WTC11 (cell line): ENCODE measurements at regions not wholly inside any gene's neighbourhood (a gene's known extent, or its start where the extent isn't known, plus 50 kb on each side); places are given as distances from the start of the nearest gene placed in this dataset.

Experiments used
- ATAC-seq: fragments of 200-7000 bp; cut with Tn5 transposase; 2 replicates; pipeline ENCODE4 v1.10.0; 2021; ENCODE audit warnings: mild to moderate bottlenecking, moderate library complexity
- CTCF ChIA-PET: fragments of 300-600 bp; sonication (Branson Sonifier 250); formaldehyde crosslinking; loops from one replicate; lab custom pipeline; 2021; ENCODE audit warnings: antibody characterized with exemption; lab: Charles Lee
- POLR2A ChIA-PET: fragments of 350-600 bp; sonication (Branson Sonifier 250); formaldehyde crosslinking; loops from one replicate; lab custom pipeline; 2021; ENCODE audit warnings: antibody characterized with exemption; lab: Charles Lee
- DNase-seq: peaks from one replicate; pipeline ENCODE4 v3.0.0; 2021; ENCODE audit warnings: low spot score
- H3K27ac Mint-ChIP-seq: 2 replicates; pipeline ENCODE4 v1.8.0; 2021; ENCODE audit warnings: mixed read lengths
- H3K27me3 Mint-ChIP-seq: 2 replicates; pipeline ENCODE4 v1.8.0; 2021; ENCODE audit warnings: low read depth, mild to moderate bottlenecking, moderate library complexity, mixed read lengths
- H3K36me3 Mint-ChIP-seq: 2 replicates; pipeline ENCODE4 v1.8.0; 2021; ENCODE audit warnings: mixed read lengths
- H3K4me1 Mint-ChIP-seq: 2 replicates; pipeline ENCODE4 v1.8.0; 2022; ENCODE audit warnings: mixed read lengths
- H3K4me3 Mint-ChIP-seq: 2 replicates; pipeline ENCODE4 v1.8.0; 2021; ENCODE audit warnings: mild to moderate bottlenecking, moderate library complexity, mixed read lengths
- H3K9me3 Mint-ChIP-seq: 2 replicates; pipeline ENCODE4 v1.8.0; 2021; ENCODE audit warnings: mixed read lengths
- AFF4 ChIP-seq: sonication (generic); formaldehyde crosslinking; IDR thresholded peaks from 2 replicates; pipeline ENCODE4 v1.8.1; 2023; ENCODE audit warnings: mild to moderate bottlenecking, missing genetic modification reagents, borderline replicate concordance
- ATF1 ChIP-seq: sonication (generic); formaldehyde crosslinking; IDR thresholded peaks from 2 replicates; pipeline ENCODE4 v1.8.1; 2023; ENCODE audit warnings: mild to moderate bottlenecking, moderate library complexity, missing genetic modification reagents
- ATF3 ChIP-seq: sonication (generic); formaldehyde crosslinking; conservative IDR thresholded peaks from 2 replicates; pipeline ENCODE4 v1.8.1; 2022; ENCODE audit warnings: mild to moderate bottlenecking, missing genetic modification reagents
- E2F5 ChIP-seq: sonication (generic); formaldehyde crosslinking; IDR thresholded peaks from 2 replicates; pipeline ENCODE4 v1.8.1; 2022; ENCODE audit warnings: mild to moderate bottlenecking, moderate library complexity, missing genetic modification reagents
- ELF4 ChIP-seq: sonication (generic); formaldehyde crosslinking; IDR thresholded peaks from 2 replicates; pipeline ENCODE4 v1.8.1; 2022; ENCODE audit warnings: low read depth, mild to moderate bottlenecking, moderate library complexity, missing genetic modification reagents
- ERG ChIP-seq: fragments of 250-450 bp; sonication (Bioruptor Pico); IDR thresholded peaks from 2 replicates; pipeline ENCODE4 v1.8.0; 2021; ENCODE audit warnings: mild to moderate bottlenecking
- GABPB1 ChIP-seq: sonication (generic); formaldehyde crosslinking; IDR thresholded peaks from 2 replicates; pipeline ENCODE4 v1.8.1; 2023; ENCODE audit warnings: mild to moderate bottlenecking, missing genetic modification reagents
- GRHL2 ChIP-seq: fragments of 250-450 bp; sonication (Bioruptor Pico); IDR thresholded peaks from 2 replicates; pipeline ENCODE4 v1.8.0; 2022; ENCODE audit warnings: mild to moderate bottlenecking, moderate library complexity; ENCODE audit not compliant: insufficient replicate concordance, severe bottlenecking
- MXD4 ChIP-seq: fragments of 250-450 bp; sonication (Bioruptor Pico); IDR thresholded peaks from 2 replicates; pipeline ENCODE4 v1.8.0; 2021; ENCODE audit warnings: mild to moderate bottlenecking, moderate library complexity, borderline replicate concordance
- MYBL2 ChIP-seq: sonication (generic); formaldehyde crosslinking; IDR thresholded peaks from 2 replicates; pipeline ENCODE4 v1.8.1; 2023; ENCODE audit warnings: mild to moderate bottlenecking, moderate library complexity, missing genetic modification reagents
- TEAD4 ChIP-seq: sonication (generic); formaldehyde crosslinking; IDR thresholded peaks from 2 replicates; pipeline ENCODE4 v1.8.0; 2022; ENCODE audit warnings: mild to moderate bottlenecking, missing genetic modification reagents
- USF2 ChIP-seq: sonication (generic); formaldehyde crosslinking; IDR thresholded peaks from 2 replicates; pipeline ENCODE4 v1.8.1; 2023; ENCODE audit warnings: mild to moderate bottlenecking, missing genetic modification reagents, moderate library complexity
- ZNF219 ChIP-seq: sonication (generic); formaldehyde crosslinking; IDR thresholded peaks from 2 replicates; pipeline ENCODE4 v1.8.0; 2023; ENCODE audit warnings: missing genetic modification reagents, mild to moderate bottlenecking, borderline replicate concordance
- ZNF396 ChIP-seq: fragments of 250-450 bp; sonication (Bioruptor Pico); IDR thresholded peaks from 2 replicates; pipeline ENCODE4 v1.8.0; 2021; ENCODE audit warnings: mild to moderate bottlenecking, moderate library complexity, borderline replicate concordance
- ZNF425 ChIP-seq: fragments of 250-450 bp; sonication (Bioruptor Pico); conservative IDR thresholded peaks from 2 replicates; pipeline ENCODE4 v1.9.0; 2021; ENCODE audit warnings: mild to moderate bottlenecking
- ZNF532 ChIP-seq: fragments of 250-450 bp; sonication (Bioruptor Pico); IDR thresholded peaks from 2 replicates; pipeline ENCODE4 v1.9.0; 2021; ENCODE audit warnings: mild to moderate bottlenecking, borderline replicate concordance

- Mint-ChIP-seq H3K36me3 (peaks cover 3% of the 10 kb centered on the region), H3K27ac (no peak overlapping the region), H3K27me3 (no peaks in the 10 kb centered on the region), H3K9me3 (peaks cover 18% of the 10 kb centered on the region), H3K4me3 (no peak overlapping the region), H3K4me1 (no peaks in the 10 kb centered on the region)
- TF ChIP-seq ERG, result no peak
- TF ChIP-seq MYBL2 (CRISPR knock-in tag), result no peak
- no peak for TF ChIP-seq ZNF532 (CRISPR knock-in tag)
- TF ChIP-seq MXD4 (CRISPR knock-in tag), result no peak
- TF ChIP-seq ELF4 (CRISPR knock-in tag), result no peak
- TF ChIP-seq GRHL2, result no peak
- TF ChIP-seq ATF3 (CRISPR knock-in tag), result no peak
- TF ChIP-seq ZNF219 (CRISPR knock-in tag), result no peak
- TF ChIP-seq ZNF425, result no peak
- no peak for TF ChIP-seq TEAD4
- TF ChIP-seq GABPB1 (CRISPR knock-in tag), result no peak
- TF ChIP-seq E2F5 (CRISPR knock-in tag), result no peak
- TF ChIP-seq AFF4, result no peak
- no peak for TF ChIP-seq ZNF396 (CRISPR knock-in tag)
- TF ChIP-seq ATF1 (CRISPR knock-in tag), result no peak
- no peak for TF ChIP-seq USF2 (CRISPR knock-in tag)
- ChIA-PET POLR2A (no interaction called here), CTCF (interaction anchor here (1.9 kb wide), 1 partner anchor 12 kb away, joined by 5 read pairs; no protein-coding TSS in a partner anchor)
- no peak for DNase-seq
- no peak for ATAC-seq
Measured at GRCh38 chr14:53411125-53411524, 258.0 kb upstream of the DDHD1 start.
